ENCODE measurements at regions not wholly inside any gene's neighbourhood (a gene's known extent, or its start where the extent isn't known, plus 50 kb on each side); places are given as distances from the start of the nearest gene placed in this dataset.

DNA sequence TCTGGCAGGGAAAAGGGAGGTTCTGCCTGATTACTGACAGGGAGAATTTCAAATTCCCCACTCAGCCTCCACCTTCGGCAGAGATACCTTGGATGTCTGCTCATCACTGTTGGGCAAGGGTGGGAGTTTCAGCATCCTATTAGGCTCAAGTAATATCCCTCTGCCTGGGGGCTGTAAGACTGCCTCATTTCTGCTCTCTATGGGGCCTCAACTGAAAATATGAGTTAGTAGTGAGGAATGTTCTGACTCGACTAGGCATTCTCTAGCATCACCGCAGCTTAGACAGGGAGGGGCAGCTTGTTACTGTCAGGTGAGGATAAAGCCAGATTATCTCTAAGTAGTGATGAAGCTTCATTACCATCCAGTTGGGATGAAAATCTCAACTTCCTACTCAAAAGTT, 87.7 kb upstream of the LRP1B start:
- DNase-seq, result no peak

DNA sequence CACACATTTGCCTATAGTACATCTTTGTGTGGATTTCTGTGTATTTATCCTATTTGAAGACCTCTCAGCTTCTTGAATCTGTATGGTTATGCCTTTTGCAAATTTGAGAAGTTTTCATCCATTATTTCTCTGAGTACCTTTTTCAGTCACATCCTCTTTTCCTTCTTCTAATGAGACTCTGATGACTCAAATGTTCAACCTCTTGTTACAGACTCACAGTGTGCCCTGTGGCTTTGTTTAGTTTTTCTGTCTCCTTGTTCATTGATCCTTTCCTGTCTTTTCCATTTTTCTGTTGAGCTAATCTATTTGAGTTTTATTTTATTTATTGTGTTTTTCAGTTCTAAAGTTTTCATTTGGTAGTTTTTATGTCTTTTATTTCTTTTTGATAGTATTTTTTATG, 87.0 kb upstream of the LRP1B start:
- no peak for DNase-seq

DNA sequence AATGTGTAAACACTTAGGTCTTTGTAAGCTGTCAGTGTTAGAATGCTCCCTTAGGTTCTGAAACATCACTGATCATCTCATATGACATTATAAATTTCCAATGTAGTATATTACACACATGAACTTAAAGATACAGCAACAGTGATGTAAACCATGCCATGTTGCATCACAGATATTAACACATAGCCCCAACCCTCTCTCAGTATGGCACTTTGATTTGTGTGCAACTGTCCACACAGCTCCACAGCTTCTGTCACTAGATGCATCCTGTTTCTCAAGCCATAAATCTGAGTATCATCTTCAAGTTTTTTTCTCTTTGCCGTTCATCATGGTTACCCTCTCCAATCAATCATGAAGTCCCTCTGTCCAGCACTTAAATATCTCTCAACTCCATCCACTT, 69.2 kb upstream of the LRP1B start:
- no peak for DNase-seq

DNA sequence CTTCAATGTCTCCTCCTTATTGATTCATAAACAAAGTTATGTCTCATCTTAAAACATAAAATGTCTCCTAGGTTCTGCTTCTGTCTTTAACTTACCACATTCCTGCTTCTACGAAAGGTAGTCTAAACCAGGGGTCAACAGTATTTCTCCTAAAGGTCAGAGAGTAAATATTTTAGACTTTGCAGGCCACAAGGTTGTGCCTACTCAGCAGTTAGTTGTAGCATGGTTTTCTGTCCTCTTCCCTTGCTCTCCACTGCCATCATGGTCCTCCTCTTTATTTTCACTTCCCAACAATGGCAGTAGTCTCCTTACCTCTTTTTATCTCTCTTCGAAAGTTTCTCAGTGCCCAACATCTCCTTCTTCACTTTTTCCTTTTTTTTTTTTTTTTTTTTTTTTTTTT, 68.3 kb upstream of the LRP1B start:
- no peak for DNase-seq

DNA sequence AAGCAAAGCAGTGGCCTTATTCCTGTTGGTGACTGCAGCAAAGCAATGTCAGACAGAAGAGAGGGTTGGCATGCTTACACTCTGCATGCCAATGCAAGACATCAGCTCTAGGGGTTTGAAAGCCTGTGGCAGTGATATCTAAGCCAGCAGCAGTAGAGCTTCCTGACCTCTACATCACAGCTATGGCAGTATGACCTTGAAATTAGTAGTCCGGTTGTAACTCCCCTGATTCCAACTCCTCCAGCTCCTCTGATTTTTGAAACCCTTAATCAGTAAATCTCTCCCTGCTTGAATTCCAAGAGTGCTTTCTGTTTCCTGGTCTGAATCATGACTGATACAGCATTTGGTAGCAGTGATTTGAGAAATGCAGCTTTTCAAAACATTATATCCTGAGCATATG, 60.0 kb upstream of the LRP1B start:
- DNase-seq, result no peak

DNA sequence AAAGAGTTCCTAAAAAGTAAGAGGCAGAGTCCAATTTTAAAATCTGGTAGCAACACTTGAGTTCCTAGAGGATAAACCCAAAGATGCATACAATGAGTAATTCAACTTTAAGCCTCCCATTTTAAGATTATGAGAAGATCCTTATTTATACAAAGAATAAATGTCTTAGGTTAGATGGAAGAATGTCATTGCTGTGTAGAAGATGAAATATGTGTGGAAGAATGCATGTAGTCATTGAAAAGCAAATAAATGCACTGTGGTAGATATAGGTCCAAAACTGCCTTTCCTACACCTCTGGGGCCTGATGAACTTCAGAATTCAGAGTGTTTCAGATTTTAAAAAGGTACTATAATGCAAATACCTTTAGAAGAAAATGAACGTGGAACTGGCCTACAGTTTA, 58.7 kb upstream of the LRP1B start:
- no peak for DNase-seq

DNA sequence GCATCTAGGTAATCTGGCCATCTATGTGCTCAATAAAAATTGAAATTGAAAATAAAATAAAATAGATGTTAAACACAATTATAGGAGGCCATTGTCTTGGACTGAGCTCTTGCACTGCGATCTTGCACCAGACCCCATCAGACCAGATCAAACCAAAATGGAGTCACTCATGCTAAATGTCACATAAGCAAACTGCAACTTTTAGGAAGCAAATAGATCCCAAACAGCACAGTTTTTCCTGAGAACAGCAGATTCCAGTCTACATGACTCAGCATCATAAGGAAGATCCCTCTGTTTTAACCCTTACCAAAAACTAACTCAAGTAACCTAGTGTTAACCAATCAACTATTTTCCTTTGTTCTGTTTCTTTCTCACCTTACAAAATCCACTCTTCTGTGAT, 57.7 kb upstream of the LRP1B start:
- DNase-seq, result no peak

DNA sequence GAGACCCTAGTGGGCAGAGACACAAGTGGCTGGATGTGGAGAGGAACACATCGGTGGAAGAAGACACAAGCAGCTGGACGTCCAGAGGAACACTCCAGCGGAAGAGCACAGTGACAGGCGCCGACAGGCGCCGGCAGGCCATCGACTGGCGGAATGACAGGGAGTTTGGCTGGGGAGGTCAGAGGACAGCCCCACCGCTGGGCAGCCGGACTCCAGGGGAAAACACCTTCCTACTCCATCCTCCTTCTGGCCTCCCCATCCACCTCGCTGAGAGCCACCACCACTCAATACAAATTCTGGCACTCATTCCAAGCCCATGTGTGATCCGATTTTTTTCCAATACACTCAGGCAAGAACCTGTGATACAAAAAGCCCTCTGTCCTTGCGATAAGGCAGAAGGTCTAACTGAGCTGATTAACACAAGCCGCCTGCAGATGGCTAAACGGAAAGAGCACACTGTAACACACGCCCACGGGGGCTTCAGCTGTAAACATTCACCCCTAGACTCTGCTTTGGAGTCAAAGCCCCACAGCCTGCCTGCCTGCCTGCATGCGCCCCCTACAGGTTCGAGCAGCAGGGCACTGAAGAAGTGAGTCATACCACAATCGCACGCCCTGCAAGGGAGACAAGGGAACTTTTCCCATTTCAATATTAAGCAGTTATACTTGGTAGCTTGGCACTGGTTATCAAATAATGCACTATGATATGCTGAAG, 50.2 kb upstream of the LRP1B start:
- no peak for DNase-seq

All from 8988T (cell line).